SK-N-SH treated with all-trans-retinoic acid at 6 μM for 48 hours (cell line): ENCODE measurements at regions not wholly inside any gene's neighbourhood (a gene's known extent, or its start where the extent isn't known, plus 50 kb on each side); places are given as distances from the start of the nearest gene placed in this dataset.

Source experiments
- ATAC-seq: fragments of 200-7000 bp; cut with Tn5 transposase; 3 replicates; pipeline ENCODE4 v1.9.1; 2020; ENCODE audit warnings: mild to moderate bottlenecking, moderate library complexity
- ARNTL ChIP-seq: fragments of 450-650 bp; formaldehyde crosslinking; IDR thresholded peaks from 2 replicates; pipeline ENCODE4 v1.5.0; 2020; ENCODE audit warnings: low read depth, mild to moderate bottlenecking, moderate library complexity, borderline replicate concordance
- BACH2 ChIP-seq: fragments of 250-450 bp; sonication (Bioruptor Pico); IDR thresholded peaks from 2 replicates; pipeline ENCODE4 v1.9.0; 2021; ENCODE audit warnings: mild to moderate bottlenecking, borderline replicate concordance
- CREB5 ChIP-seq: fragments of 250-450 bp; sonication (Bioruptor Pico); IDR thresholded peaks from 2 replicates; pipeline ENCODE4 v1.5.1; 2020; ENCODE audit warnings: low read depth, mild to moderate bottlenecking, moderate library complexity
- CSDC2 ChIP-seq: fragments of 250-450 bp; sonication (Bioruptor Pico); IDR thresholded peaks from 2 replicates; pipeline ENCODE4 v1.5.0; 2020; ENCODE audit warnings: mild to moderate bottlenecking, moderate library complexity
- CSRNP3 ChIP-seq: fragments of 250-450 bp; sonication (Bioruptor Pico); IDR thresholded peaks from 2 replicates; pipeline ENCODE4 v1.5.1; 2021; ENCODE audit warnings: mild to moderate bottlenecking, moderate library complexity
- ESRRG ChIP-seq: fragments of 250-450 bp; sonication (Bioruptor Pico); IDR thresholded peaks from 2 replicates; pipeline ENCODE4 v1.6.1; 2021; ENCODE audit warnings: mild to moderate bottlenecking
- GLIS3 ChIP-seq: fragments of 250-450 bp; sonication (Bioruptor Pico); IDR thresholded peaks from 2 replicates; pipeline ENCODE4 v1.5.0; 2020; ENCODE audit warnings: mild to moderate bottlenecking, moderate library complexity
- ISL1 ChIP-seq: fragments of 250-450 bp; sonication (Bioruptor Pico); IDR thresholded peaks from 2 replicates; pipeline ENCODE4 v2.1.2; 2022; ENCODE audit warnings: mild to moderate bottlenecking, moderate library complexity
- OSR1 ChIP-seq: fragments of 250-450 bp; sonication (Bioruptor Pico); IDR thresholded peaks from 2 replicates; pipeline ENCODE4 v1.8.0; 2022; ENCODE audit warnings: moderate library complexity, mild to moderate bottlenecking, inconsistent platforms
- PATZ1 ChIP-seq: fragments of 250-450 bp; sonication (Bioruptor Pico); IDR thresholded peaks from 2 replicates; pipeline ENCODE4 v1.8.0; 2020; ENCODE audit warnings: mild to moderate bottlenecking, moderate library complexity, borderline replicate concordance
- POU6F1 ChIP-seq: fragments of 250-450 bp; sonication (Bioruptor Pico); IDR thresholded peaks from 2 replicates; pipeline ENCODE4 v1.8.0; 2021; ENCODE audit warnings: low read depth, mild to moderate bottlenecking, moderate library complexity, borderline replicate concordance
- PPARA ChIP-seq: fragments of 250-450 bp; sonication (Bioruptor Pico); IDR thresholded peaks from 2 replicates; pipeline ENCODE4 v1.5.0; 2020; ENCODE audit warnings: mild to moderate bottlenecking, borderline replicate concordance
- SNAI2 ChIP-seq: fragments of 250-450 bp; sonication (Bioruptor Pico); IDR thresholded peaks from 2 replicates; pipeline ENCODE4 v1.5.0; 2020; ENCODE audit warnings: mild to moderate bottlenecking, moderate library complexity
- TCF4 ChIP-seq: fragments of 250-450 bp; sonication (Bioruptor Pico); IDR thresholded peaks from 2 replicates; pipeline ENCODE4 v1.8.0; 2021; ENCODE audit warnings: mild to moderate bottlenecking, moderate library complexity, borderline replicate concordance
- TOX ChIP-seq: fragments of 250-450 bp; sonication (Bioruptor Pico); IDR thresholded peaks from 2 replicates; pipeline ENCODE4 v1.8.0; 2021; ENCODE audit warnings: mild to moderate bottlenecking, moderate library complexity, borderline replicate concordance
- TSHZ2 ChIP-seq: fragments of 250-450 bp; sonication (Bioruptor Pico); IDR thresholded peaks from 2 replicates; pipeline ENCODE4 v1.5.0; 2020; ENCODE audit warnings: mild to moderate bottlenecking, moderate library complexity
- ZC3H10 ChIP-seq: fragments of 250-450 bp; sonication (Bioruptor Pico); IDR thresholded peaks from 2 replicates; pipeline ENCODE4 v1.5.1; 2021; ENCODE audit warnings: mild to moderate bottlenecking, moderate library complexity
- ZFP3 ChIP-seq: fragments of 250-450 bp; sonication (Bioruptor Pico); IDR thresholded peaks from 2 replicates; pipeline ENCODE4 v1.5.0; 2020; ENCODE audit warnings: mild to moderate bottlenecking, moderate library complexity
- ZFP30 ChIP-seq: fragments of 450-650 bp; formaldehyde crosslinking; IDR thresholded peaks from 2 replicates; pipeline ENCODE4 v1.5.0; 2022; ENCODE audit warnings: mild to moderate bottlenecking, moderate library complexity
- ZNF565 ChIP-seq: fragments of 450-650 bp; formaldehyde crosslinking; conservative IDR thresholded peaks from 2 replicates; pipeline ENCODE4 v1.5.0; 2020; ENCODE audit warnings: low read depth, mild to moderate bottlenecking, moderate library complexity
- ZNF70 ChIP-seq: fragments of 450-650 bp; formaldehyde crosslinking; IDR thresholded peaks from 2 replicates; pipeline ENCODE4 v1.5.0; 2020; ENCODE audit warnings: mild to moderate bottlenecking, moderate library complexity
- ZNF8 ChIP-seq: fragments of 450-650 bp; formaldehyde crosslinking; IDR thresholded peaks from 2 replicates; pipeline ENCODE4 v1.5.0; 2020; ENCODE audit warnings: mild to moderate bottlenecking, moderate library complexity

- ATAC-seq, result no peak
- TF ChIP-seq CSDC2 (CRISPR knock-in tag) (no peak), ESRRG (CRISPR knock-in tag) (no peak), ZC3H10 (CRISPR knock-in tag) (no peak), PATZ1 (CRISPR knock-in tag) (no peak), SNAI2 (CRISPR knock-in tag) (no peak), CSRNP3 (no peak), TCF4 (no peak), POU6F1 (CRISPR knock-in tag) (no peak), OSR1 (CRISPR knock-in tag) (no peak), PPARA (CRISPR knock-in tag) (no peak), ZNF8 (CRISPR knock-in tag) (no peak), GLIS3 (no peak), ARNTL (CRISPR knock-in tag) (no peak)
Observed at GRCh38 chr7:80333040-80333439, 178.8 kb downstream of the GNAT3 start.

- ATAC-seq, result peak; percentile 70; the same call in 2 of the 3 replicates
- TF ChIP-seq ZFP3 (CRISPR knock-in tag) (no peak), TCF4 (no peak), SNAI2 (CRISPR knock-in tag) (no peak), ZC3H10 (CRISPR knock-in tag) (no peak), OSR1 (CRISPR knock-in tag) (no peak), ZFP30 (CRISPR knock-in tag) (no peak), ISL1 (CRISPR knock-in tag) (peak; percentile 71)
Observed at GRCh38 chr7:80330434-80330833, 181.4 kb downstream of the GNAT3 start.

- peak; percentile 94 for ATAC-seq
- TF ChIP-seq ZC3H10 (CRISPR knock-in tag) (no peak; the same call in 1 of the 2 replicates), TOX (CRISPR knock-in tag) (peak; percentile 57; the same call in 1 of the 2 replicates), TCF4 (peak; percentile 39; the same call in 1 of the 2 replicates), PPARA (CRISPR knock-in tag) (no peak), ZFP3 (CRISPR knock-in tag) (0 out of 2 replicates have a peak, but pooled peaks have one; percentile 64), GLIS3 (no peak), ZNF70 (no peak), OSR1 (CRISPR knock-in tag) (no peak), CREB5 (CRISPR knock-in tag) (peak; percentile 95), PATZ1 (CRISPR knock-in tag) (peak; percentile 84; the same call in 1 of the 2 replicates), CSDC2 (CRISPR knock-in tag) (no peak), CSRNP3 (peak; percentile 86; the same call in 1 of the 2 replicates), ZNF565 (CRISPR knock-in tag) (0 out of 2 replicates have a peak, but pooled peaks have one; percentile 33), ARNTL (CRISPR knock-in tag) (no peak), POU6F1 (CRISPR knock-in tag) (peak; percentile 93), BACH2 (no peak), ZFP30 (CRISPR knock-in tag) (no peak), ISL1 (CRISPR knock-in tag) (peak; percentile 99), TSHZ2 (no peak)
Observed at GRCh38 chr7:80324032-80324431, 187.8 kb downstream of the GNAT3 start.
